ENCODE measurements at regions not wholly inside any gene's neighbourhood (a gene's known extent, or its start where the extent isn't known, plus 50 kb on each side); places are given as distances from the start of the nearest gene placed in this dataset.

- TF ChIP-seq POLR2A (IDR thresholded peaks at IDR 0.05) (no peak), CTCF (IDR thresholded peaks at IDR 0.05) (no peak)
Observed at GRCh38 chr5:53277491-53277890, 167.9 kb upstream of the MOCS2 start.

Measured in breast epithelium (tissue), 3 donors.